ENCODE measurements at regions not wholly inside any gene's neighbourhood (a gene's known extent, or its start where the extent isn't known, plus 50 kb on each side); places are given as distances from the start of the nearest gene placed in this dataset.
"Not testable (repeated sequence)": the region's sequence is repeated elsewhere in the genome, so short reads cannot be mapped to it uniquely, and the experiment has no call there.

DNA sequence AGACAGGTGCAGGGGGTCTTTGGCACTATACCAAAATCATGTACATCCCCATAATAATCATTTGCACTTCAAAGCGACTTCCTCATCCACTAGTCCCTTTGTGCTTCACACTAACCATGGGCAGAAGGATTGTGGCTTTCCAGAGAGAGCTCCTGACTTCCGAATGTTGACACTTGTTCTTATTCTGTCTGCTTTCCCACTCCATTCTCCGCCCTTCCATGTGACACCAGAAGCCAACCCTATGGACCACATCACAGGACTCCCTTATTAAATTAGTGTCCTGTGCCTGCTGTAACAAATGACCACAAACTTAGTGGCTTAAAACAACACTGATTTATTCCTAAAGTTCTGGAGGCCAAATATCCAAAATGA lies 91.6 kb downstream of the CMC2 start:
- H3K27ac ChIP-seq = no peak overlapping the region
- TF ChIP-seq, protein P1, sequence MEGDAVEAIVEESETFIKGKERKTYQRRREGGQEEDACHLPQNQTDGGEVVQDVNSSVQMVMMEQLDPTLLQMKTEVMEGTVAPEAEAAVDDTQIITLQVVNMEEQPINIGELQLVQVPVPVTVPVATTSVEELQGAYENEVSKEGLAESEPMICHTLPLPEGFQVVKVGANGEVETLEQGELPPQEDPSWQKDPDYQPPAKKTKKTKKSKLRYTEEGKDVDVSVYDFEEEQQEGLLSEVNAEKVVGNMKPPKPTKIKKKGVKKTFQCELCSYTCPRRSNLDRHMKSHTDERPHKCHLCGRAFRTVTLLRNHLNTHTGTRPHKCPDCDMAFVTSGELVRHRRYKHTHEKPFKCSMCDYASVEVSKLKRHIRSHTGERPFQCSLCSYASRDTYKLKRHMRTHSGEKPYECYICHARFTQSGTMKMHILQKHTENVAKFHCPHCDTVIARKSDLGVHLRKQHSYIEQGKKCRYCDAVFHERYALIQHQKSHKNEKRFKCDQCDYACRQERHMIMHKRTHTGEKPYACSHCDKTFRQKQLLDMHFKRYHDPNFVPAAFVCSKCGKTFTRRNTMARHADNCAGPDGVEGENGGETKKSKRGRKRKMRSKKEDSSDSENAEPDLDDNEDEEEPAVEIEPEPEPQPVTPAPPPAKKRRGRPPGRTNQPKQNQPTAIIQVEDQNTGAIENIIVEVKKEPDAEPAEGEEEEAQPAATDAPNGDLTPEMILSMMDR (IDR thresholded peaks at IDR 0.05) = no peak
- no peak overlapping the region for H3K4me3 ChIP-seq
- no peak for DNase-seq (ENCODE audit: low spot score)

DNA sequence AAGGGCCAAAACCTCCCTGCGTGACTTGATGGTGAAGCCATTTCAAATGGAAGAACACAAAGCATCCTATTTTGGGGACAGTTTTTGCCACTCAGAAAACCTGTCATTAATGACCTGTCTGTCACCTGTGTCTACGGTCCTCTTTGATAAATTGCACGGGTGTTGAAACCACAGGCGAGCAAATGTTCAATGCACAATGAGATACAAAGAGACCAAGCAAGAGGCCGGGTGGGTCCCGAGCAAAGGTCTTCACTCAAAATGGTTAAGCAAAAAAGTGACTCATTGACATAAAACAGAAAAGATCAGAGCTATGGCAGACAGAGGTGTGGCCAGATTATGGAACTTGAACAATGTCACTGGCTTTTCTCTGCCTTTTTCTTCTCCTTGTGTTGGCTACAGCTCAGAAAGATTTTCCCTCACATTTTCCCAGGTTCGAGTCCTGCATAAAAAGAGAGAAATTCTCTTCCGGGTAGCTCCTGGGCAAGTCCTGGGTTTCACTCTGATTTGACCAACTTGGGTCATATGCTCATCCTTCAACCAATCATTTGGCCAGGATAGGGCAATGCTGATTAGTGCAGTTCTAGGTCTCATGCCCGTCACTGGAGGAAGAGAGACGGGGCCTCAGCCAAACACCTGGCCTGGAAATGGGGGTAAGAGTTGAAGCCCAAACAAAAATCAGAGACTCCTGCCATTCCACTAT lies 92.2 kb downstream of the CMC2 start:
- no peak for DNase-seq (ENCODE audit: low spot score)
- Histone ChIP-seq H3K4me3 (no peak overlapping the region), H3K27ac (no peak overlapping the region)
- TF ChIP-seq, protein P1 (IDR thresholded peaks at IDR 0.05) = no peak

DNA sequence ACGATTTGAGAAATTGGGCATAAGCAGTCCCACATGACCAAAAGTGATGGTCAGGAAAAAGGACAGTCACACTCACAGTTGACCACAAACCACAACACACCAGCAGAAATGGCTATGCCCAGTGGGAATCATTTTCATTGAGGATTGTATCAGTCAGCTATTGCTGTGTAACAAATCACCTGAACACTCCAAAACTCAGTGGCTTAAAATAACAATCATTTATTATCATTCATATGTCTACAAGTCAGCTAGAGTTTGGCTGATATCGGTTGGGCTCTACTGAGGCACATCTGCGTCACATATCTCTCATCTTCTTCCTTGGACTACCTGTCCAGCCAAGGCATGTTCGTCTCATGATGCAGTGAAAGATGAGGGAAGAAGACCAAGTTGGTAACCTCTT lies 93.3 kb downstream of the CMC2 start:
- DNase-seq (ENCODE audit: low spot score) = no peak
- H3K27ac ChIP-seq = no peak overlapping the region
- TF ChIP-seq, protein P1 (IDR thresholded peaks at IDR 0.05) = no peak

DNA sequence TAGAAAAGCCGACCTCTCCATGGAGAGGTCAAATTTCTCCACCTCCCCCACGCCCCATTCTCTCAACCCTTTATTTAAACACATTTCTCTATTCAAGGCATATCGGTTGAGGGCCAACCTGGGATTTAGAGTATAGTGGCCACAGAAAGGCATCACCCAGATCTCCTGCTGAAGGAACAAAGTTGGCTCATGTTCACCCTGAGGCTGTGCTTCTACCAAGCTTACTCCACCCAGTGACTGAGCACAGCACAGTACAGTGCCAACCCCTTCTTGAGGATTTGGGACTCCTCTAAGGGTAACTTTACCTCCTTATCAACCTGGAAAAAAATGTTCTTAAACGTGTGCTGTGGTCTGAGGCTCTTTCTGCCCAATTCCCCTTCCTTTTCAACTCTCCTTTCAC lies 94.0 kb downstream of the CMC2 start:
- no peak for DNase-seq (ENCODE audit: low spot score)
- TF ChIP-seq, protein P1 (IDR thresholded peaks at IDR 0.05) = no peak
- no peak overlapping the region for H3K27ac ChIP-seq
- H3K4me3 ChIP-seq = no peak overlapping the region

More for the DNA sequence above, 93.3 kb downstream of the CMC2 start:
- no peak overlapping the region for H3K4me3 ChIP-seq

DNA sequence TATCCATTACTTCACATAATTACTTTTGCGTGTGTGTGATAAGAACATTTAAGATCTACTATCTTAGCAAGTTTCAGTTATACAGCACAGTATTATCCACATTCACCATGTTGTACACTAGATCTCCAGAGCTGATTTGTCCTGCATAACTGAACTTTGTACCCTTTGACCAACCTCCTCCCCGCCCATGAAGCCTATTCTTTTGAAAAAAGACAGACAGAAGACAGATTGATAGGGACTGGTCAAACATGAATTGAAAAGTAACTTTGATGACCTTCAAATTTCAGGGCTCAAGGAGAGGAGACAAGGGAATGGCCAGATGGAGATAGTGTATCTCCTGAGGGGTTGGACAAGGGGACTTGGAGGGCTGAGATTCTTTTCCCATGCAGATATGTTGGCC lies 96.3 kb downstream of the CMC2 start:
- TF ChIP-seq, protein P1 (IDR thresholded peaks at IDR 0.05) = no peak
- H3K27ac ChIP-seq = no peak overlapping the region
- no peak for DNase-seq (ENCODE audit: low spot score)
- H3K4me3 ChIP-seq = no peak overlapping the region

DNA sequence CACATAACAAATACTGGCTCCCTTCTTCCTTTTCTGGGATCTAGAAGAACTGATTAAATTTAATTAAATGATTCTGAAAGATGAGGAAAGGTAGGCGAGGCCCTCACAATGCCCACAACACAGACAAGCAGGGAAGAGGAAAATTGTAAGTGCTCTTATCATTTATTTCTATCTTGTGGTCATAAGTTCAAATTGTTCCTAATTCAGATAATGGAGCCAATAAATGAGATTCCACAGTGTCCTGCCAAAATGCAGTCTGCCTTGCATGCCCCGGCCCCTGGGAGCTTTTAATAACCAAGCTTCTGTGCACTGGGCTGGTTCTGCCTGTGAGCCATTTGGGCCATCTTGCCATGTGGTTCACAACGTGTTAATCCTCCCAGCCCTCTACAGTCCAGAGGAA lies 97.0 kb downstream of the CMC2 start:
- Histone ChIP-seq H3K27ac (no peak overlapping the region), H3K4me3 (no peak overlapping the region)
- TF ChIP-seq, protein P1 (IDR thresholded peaks at IDR 0.05) = no peak
- DNase-seq (ENCODE audit: low spot score) = no peak

DNA sequence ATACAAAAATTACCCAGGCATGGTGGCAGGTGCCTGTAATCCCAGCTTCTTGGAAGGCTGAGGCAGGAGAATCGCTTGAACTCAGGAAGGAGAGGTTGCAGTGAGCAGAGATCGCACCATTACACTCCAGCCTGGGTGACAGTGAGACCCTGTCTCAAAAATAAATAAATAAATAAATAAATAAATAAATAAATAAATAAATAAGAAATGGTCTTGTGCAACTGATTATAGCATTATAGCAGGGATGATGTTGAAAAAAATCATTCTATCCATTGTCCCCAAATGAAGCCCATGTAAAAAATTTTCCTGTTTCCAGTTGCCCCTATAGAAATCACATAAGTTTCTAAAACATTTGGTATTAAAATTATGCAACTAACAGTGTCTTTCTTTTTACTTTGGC lies 100.5 kb downstream of the CMC2 start:
- not testable (repeated sequence) for H3K27ac ChIP-seq; DNase-seq (ENCODE audit: low spot score); H3K4me3 ChIP-seq
